Urinary bladder (tissue), 3 donors: ENCODE measurements at regions not wholly inside any gene's neighbourhood (a gene's known extent, or its start where the extent isn't known, plus 50 kb on each side); places are given as distances from the start of the nearest gene placed in this dataset.

ENCODE experiments used
- DNase-seq: peaks from one replicate; pipeline ENCODE4 v3.0.0-alpha.2; 2015; ENCODE audit errors: extremely low spot score
- H3K27ac ChIP-seq: one replicate; pipeline ENCODE4 v1.5.1; 2013; ENCODE audit warnings: low read depth, mild to moderate bottlenecking, moderate library complexity
- H3K36me3 ChIP-seq: one replicate; pipeline ENCODE4 v1.6.1; 2013; ENCODE audit warnings: mild to moderate bottlenecking, moderate library complexity; ENCODE audit not compliant: insufficient read depth
- H3K4me1 ChIP-seq: one replicate; pipeline ENCODE4 v1.6.1; 2013; ENCODE audit warnings: mild to moderate bottlenecking, moderate library complexity; ENCODE audit not compliant: insufficient read depth
- H3K4me3 ChIP-seq: one replicate; pipeline ENCODE4 v1.5.1; 2013; ENCODE audit warnings: low read depth, low read length
- WGBS: extraction: QIAGEN DNeasy Blood & Tissue Kit; methylation state at CpG from one replicate; pipeline ENCODE4 v1.1.7; 2013; 5-methylcytosine and 5-hydroxymethylcytosine counted together
- donor health status: healthy with polysubstance abuse.
- donor health status: healthy.

GRCh38 chr10:59595593-59595992, 114.1 kb downstream of the SLC16A9 start:
- 34% methylated on average over 1 of the region's 1 CpG for WGBS
- Histone ChIP-seq H3K4me3 (no peak overlapping the region), H3K36me3 (no peaks in the 10 kb centered on the region), H3K27ac (no peak overlapping the region), H3K4me1 (no peaks in the 10 kb centered on the region)
- no peak for DNase-seq

DNA sequence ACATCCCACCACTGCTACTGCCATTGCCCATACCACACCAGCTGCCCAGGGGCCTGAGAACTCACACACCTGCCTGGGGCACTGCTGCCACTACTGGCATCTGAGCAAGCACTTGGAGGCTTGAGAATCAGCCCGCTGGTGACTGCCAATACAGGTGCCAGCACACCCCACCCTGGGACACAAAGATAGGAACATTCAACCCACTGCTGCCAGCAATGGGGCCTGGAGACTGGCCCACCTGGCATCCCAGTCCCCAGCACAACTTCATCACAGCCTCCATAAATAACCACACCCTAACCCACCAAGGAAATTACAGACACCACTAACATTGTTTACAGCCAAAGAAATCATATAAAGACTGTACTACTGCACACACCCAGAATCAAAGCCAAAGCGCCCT, 115.9 kb downstream of the SLC16A9 start:
- 97% methylated on average over 2 of the region's 2 CpGs for WGBS
- H3K36me3 ChIP-seq: no peaks in the 10 kb centered on the region
- no peak for DNase-seq
- no peak overlapping the region for H3K4me3 ChIP-seq
- no peak overlapping the region for H3K27ac ChIP-seq
- no peaks in the 10 kb centered on the region for H3K4me1 ChIP-seq

GRCh38 chr10:59589796-59590195, 119.9 kb downstream of the SLC16A9 start:
- WGBS: 71% methylated on average over 6 of the region's 6 CpGs
- DNase-seq: no peak
- Histone ChIP-seq H3K4me3 (no peak overlapping the region), H3K36me3 (no peaks in the 10 kb centered on the region), H3K4me1 (no peaks in the 10 kb centered on the region), H3K27ac (no peak overlapping the region)

DNA sequence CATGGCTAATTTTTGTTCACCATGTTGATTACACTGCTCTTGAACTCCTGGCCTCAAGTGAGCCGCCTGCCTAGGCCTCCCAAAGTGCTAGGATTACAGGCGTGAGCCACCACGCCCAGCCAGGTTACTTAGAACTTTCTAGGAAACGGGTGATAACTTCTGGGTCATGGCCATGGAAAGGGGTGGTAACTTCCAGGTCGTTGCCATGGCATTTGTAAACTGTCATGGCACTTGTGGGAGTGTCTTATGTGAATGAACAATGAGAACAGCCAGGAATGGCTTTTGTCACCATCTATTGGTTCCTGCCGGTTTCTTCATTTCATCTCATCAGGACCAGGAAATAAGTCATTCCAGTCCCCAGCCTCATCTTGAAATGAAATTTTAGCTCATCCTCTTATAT, 120.9 kb downstream of the SLC16A9 start:
- WGBS: 77% methylated on average over 6 of the region's 6 CpGs
- no peak for DNase-seq
- Histone ChIP-seq H3K4me1 (no peaks in the 10 kb centered on the region), H3K4me3 (no peak overlapping the region), H3K27ac (no peak overlapping the region), H3K36me3 (no peaks in the 10 kb centered on the region)

DNA sequence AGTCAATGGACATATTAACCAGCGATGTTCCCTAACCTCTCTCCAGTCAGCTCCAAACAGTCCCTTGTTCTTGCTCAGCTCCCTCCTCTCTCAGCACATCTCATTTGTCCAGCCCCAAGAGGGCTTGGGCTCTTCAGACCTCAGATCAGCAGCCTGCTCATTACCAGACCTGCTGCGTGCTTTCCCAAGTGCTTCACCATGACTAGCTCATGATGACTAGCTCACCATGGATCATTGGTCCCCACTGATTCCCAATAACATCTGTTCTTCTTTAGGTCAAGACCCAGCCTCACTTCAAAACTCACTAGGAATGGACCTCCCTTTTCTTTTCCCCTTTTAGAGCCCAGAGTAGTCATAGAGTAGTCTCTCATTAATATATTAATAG, 121.9 kb downstream of the SLC16A9 start:
- 99% methylated on average over 2 of the region's 2 CpGs for whole genome bisulfite sequencing
- no peak overlapping the region for H3K4me3 ChIP-seq
- H3K36me3 ChIP-seq: no peaks in the 10 kb centered on the region
- DNase-seq: no peak
- no peaks in the 10 kb centered on the region for H3K4me1 ChIP-seq
- H3K27ac ChIP-seq: no peak overlapping the region

DNA sequence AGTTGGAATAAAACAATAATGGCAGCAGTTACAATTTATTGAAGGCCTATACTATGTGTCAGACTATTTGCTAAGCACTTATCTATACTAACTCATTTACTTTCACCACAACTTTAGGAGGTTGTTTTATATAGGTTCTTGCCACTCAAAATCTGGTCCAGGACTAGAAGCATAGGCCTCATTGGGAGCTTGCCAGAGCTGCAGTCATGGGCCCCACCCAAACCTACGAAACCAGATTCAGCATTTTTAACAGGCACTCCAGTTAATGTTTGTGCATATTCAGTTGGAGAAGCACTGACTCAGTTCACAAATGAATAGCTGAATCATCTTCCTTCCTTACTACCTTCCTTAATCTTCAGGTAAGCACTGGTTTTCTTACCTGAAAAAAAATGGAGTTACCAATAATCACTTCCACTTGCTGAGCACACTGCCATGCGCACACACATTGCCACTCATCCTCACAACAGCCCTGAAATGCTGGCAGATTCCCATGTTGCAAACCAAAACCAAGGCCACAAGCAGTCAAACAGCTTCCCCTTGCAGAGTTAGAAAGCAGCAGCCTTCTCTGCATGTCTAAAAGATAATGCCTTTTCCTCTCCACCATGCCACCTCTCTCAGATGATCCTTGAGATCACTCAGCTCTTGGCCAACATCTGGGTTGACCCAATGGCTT, 122.4 kb downstream of the SLC16A9 start:
- H3K27ac ChIP-seq: no peak overlapping the region
- no peaks in the 10 kb centered on the region for H3K36me3 ChIP-seq
- no peak overlapping the region for H3K4me3 ChIP-seq
- WGBS: 81% methylated on average over 2 of the region's 2 CpGs
- no peaks in the 10 kb centered on the region for H3K4me1 ChIP-seq
- no peak for DNase-seq

GRCh38 chr10:59586407-59586891, 123.2 kb downstream of the SLC16A9 start:
- Histone ChIP-seq H3K27ac (no peak overlapping the region), H3K36me3 (no peaks in the 10 kb centered on the region), H3K4me1 (no peaks in the 10 kb centered on the region), H3K4me3 (no peak overlapping the region)
- 61% methylated on average over 2 of the region's 2 CpGs for WGBS
- no peak for DNase-seq

DNA sequence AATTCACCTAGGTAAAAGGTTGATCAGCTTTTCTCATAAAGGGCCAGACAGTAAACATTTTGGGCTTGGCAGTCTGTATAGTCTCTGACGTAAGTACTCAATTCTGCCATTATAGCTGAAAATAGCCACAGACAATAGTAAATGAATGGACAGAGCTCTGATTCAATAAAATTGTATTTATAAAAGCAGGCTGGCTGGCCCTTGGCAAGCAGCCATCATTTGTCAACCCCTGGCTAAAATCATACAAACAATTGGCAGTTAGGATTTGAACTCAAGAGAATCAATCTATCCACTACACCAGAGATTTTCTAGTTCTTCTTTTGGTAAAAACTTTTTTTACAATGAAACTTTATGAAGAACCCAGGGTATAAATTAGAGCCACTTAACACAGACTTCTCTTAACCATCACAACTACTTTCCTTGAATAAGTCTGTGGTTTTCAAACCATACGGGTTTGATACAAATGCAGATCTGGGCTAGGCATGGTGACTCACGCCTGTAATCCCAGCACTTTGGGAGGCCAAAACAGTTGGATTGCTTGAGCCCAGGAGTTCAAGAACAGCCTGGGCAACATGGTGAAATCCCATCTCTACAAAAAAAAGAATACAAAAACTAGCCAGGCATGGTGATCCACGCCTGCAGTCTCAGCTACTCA, 124.5 kb downstream of the SLC16A9 start:
- no peak overlapping the region for H3K4me3 ChIP-seq

DNA sequence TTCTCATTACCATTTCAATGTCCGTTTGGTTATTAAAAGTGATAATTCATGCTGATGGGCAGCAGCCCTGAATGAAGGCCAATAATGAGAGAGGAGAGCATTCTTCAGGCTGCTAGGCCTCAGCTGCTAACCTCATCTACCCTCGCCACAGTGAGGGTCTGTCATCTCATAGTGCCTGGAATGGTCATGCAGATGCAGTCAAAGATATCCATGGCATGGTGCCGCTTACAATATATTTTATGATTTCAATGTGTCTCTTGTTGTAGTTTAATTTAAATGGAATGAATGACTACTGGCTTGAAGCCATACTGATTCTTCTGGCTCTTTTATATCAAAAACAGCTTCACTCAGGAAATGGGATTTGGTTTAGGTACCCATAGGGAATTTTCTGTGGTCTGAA, 126.9 kb downstream of the SLC16A9 start:
- WGBS: 91% methylated on average over 3 of the region's 3 CpGs
- DNase-seq: no peak
- Histone ChIP-seq H3K4me3 (no peak overlapping the region), H3K27ac (no peak overlapping the region), H3K36me3 (no peaks in the 10 kb centered on the region), H3K4me1 (no peaks in the 10 kb centered on the region)

More for the DNA sequence above, 124.5 kb downstream of the SLC16A9 start:
- H3K4me1 ChIP-seq: no peaks in the 10 kb centered on the region
- WGBS: 71% methylated on average over 4 of the region's 4 CpGs
- H3K27ac ChIP-seq: no peak overlapping the region
- no peak for DNase-seq
- H3K36me3 ChIP-seq: no peaks in the 10 kb centered on the region

DNA sequence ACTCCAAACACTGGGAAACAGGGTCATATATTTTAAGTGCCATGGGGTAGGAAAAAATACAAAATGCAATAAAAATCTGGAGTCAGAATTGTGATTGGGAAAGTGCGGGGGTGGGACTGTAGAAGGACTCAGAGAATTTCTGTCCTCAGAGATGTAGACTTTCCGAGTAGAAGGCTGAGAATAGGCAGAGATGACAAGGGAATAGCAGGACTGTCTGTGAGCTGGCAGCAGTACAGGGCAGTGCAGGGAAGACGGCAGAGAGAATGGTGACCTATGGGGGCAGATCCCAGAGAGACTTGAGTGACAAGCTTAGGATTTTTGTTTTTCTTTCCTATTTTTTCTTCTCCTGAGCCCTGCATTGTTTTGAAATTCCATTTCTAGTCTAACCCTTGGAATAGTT, 127.6 kb downstream of the SLC16A9 start:
- Histone ChIP-seq H3K27ac (no peak overlapping the region), H3K4me3 (no peak overlapping the region), H3K36me3 (no peaks in the 10 kb centered on the region), H3K4me1 (no peaks in the 10 kb centered on the region)
- 86% methylated on average over 3 of the region's 3 CpGs for WGBS
- DNase-seq: no peak

- WGBS: 36% methylated on average over 3 of the region's 3 CpGs
- DNase-seq: peak; percentile 42
- Histone ChIP-seq H3K27ac (no peak overlapping the region), H3K4me3 (no peak overlapping the region), H3K36me3 (no peaks in the 10 kb centered on the region), H3K4me1 (no peaks in the 10 kb centered on the region)
Observed at GRCh38 chr10:59580026-59580863, 129.4 kb downstream of the SLC16A9 start.

GRCh38 chr10:59578741-59579140, 130.9 kb downstream of the SLC16A9 start:
- H3K4me3 ChIP-seq: no peak overlapping the region
- H3K36me3 ChIP-seq: no peaks in the 10 kb centered on the region
- 94% methylated on average over 4 of the region's 4 CpGs for WGBS
- DNase-seq: no peak
- H3K4me1 ChIP-seq: no peaks in the 10 kb centered on the region
- H3K27ac ChIP-seq: no peak overlapping the region

GRCh38 chr10:59577984-59578383, 131.7 kb downstream of the SLC16A9 start:
- H3K36me3 ChIP-seq: no peaks in the 10 kb centered on the region
- H3K4me3 ChIP-seq: no peak overlapping the region

DNA sequence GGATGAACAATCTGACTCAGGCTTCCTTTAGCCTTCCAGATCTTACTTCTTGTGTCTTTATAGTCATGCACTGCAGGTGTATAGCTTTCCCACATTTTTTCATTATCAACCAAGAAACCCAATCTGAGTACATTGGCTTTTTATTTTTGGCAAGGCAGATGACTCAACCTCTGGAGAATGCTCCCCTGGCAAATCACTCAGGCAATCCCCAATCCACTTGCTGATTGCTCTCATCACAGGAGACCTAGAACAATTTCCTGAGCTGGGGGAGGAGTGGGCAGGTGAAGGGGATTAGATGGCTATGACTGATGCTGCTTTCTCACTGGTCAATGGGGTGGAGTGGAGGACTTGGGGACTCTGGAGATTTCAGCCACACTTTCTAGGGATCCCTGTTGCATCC, 134.4 kb downstream of the SLC16A9 start:
- no peak overlapping the region for H3K27ac ChIP-seq
- H3K4me3 ChIP-seq: no peak overlapping the region
- H3K4me1 ChIP-seq: no peaks in the 10 kb centered on the region
- no peaks in the 10 kb centered on the region for H3K36me3 ChIP-seq
- DNase-seq: no peak

More at GRCh38 chr10:59577984-59578383, 131.7 kb downstream of the SLC16A9 start:
- no peak for DNase-seq
- WGBS: 86% methylated on average over 2 of the region's 2 CpGs
- no peaks in the 10 kb centered on the region for H3K4me1 ChIP-seq
- H3K27ac ChIP-seq: no peak overlapping the region
